HL-60 (cell line): ENCODE measurements at regions not wholly inside any gene's neighbourhood (a gene's known extent, or its start where the extent isn't known, plus 50 kb on each side); places are given as distances from the start of the nearest gene placed in this dataset.

ENCODE experiments used
- CTCF ChIP-seq: IDR thresholded peaks from one replicate; pipeline ENCODE4 v1.5.1; 2011; ENCODE audit warnings: low read length, control low read depth, inconsistent platforms; ENCODE audit not compliant: insufficient read depth
- REST ChIP-seq: IDR thresholded peaks from 2 replicates; pipeline ENCODE4 v1.6.1; 2012; ENCODE audit warnings: low read depth; ENCODE audit not compliant: insufficient replicate concordance

GRCh38 chr3:127411083-127411727 lies 123.4 kb upstream of the PRR20G start:
- TF ChIP-seq CTCF, result no peak
- TF ChIP-seq REST, result no peak
